H1 (cell line): ENCODE measurements at regions not wholly inside any gene's neighbourhood (a gene's known extent, or its start where the extent isn't known, plus 50 kb on each side); places are given as distances from the start of the nearest gene placed in this dataset.

Experiments
- CTCF ChIA-PET: fragments of 300-600 bp; sonication (Branson Sonifier 250); formaldehyde crosslinking; loops from one replicate; lab custom pipeline; 2021; ENCODE audit not compliant: partially characterized antibody; lab: Charles Lee
- POLR2A ChIA-PET: fragments of 300-600 bp; sonication (Branson Sonifier 250); formaldehyde crosslinking; loops from one replicate; lab custom pipeline; 2021; ENCODE audit warnings: inconsistent platforms; ENCODE audit not compliant: partially characterized antibody; lab: Charles Lee
- DNase-seq, 2 experiments: peaks; one replicate each; pipeline versions ENCODE4 v3.0.0 to v3.0.0-alpha.2; 2010 to 2022; ENCODE audit warnings: low spot score in 2 of 2, low read depth in 1 of 2, mixed read lengths in 1 of 2
- FAIRE-seq: peaks from 2 replicates; lab custom pipeline; 2011; peaks lifted over from hg19 to GRCh38; lab: Jason Lieb, UNC
- H2AFZ ChIP-seq: 2 replicates; pipeline ENCODE4 v1.8.1; 2012; ENCODE audit warnings: low read length, inconsistent platforms
- H2AK5ac ChIP-seq: 2 replicates; pipeline ENCODE4 v1.6.1; 2013; ENCODE audit warnings: low read depth, low read length
- H2BK120ac ChIP-seq: replicated peaks from 2 replicates; pipeline ENCODE3; 2013; ENCODE audit warnings: low read depth, low read length, inconsistent platforms
- H2BK12ac ChIP-seq: 2 replicates; pipeline ENCODE4 v1.6.1; 2013; ENCODE audit warnings: low read depth, low read length
- H2BK15ac ChIP-seq: 2 replicates; pipeline ENCODE4 v1.6.1; 2013; ENCODE audit warnings: low read length
- H2BK20ac ChIP-seq: 2 replicates; pipeline ENCODE4 v1.6.1; 2013; ENCODE audit warnings: low read length
- H2BK5ac ChIP-seq: 2 replicates; pipeline ENCODE4 v1.6.1; 2013; ENCODE audit warnings: low read depth, low read length
- H3K14ac ChIP-seq: 2 replicates; pipeline ENCODE4 v1.6.1; 2013; ENCODE audit warnings: inconsistent platforms; ENCODE audit not compliant: insufficient read length
- H3K18ac ChIP-seq: 2 replicates; pipeline ENCODE4 v1.6.1; 2013; ENCODE audit warnings: low read length; ENCODE audit errors: extremely low read depth
- H3K23ac ChIP-seq: 2 replicates; pipeline ENCODE4 v1.6.1; 2013; ENCODE audit warnings: inconsistent platforms; ENCODE audit not compliant: insufficient read length
- H3K23me2 ChIP-seq: 2 replicates; pipeline ENCODE4 v1.6.1; 2013; ENCODE audit warnings: low read depth, low read length
- H3K27ac ChIP-seq: 2 replicates; pipeline ENCODE4 v1.6.1; 2011; ENCODE audit warnings: low read depth, low read length, inconsistent platforms
- H3K27me3 ChIP-seq, 4 experiments: replicated peaks in 1 of 4; 1 replicate in 1 of 4; 2 replicates in 3 of 4; pipeline versions ENCODE4 v1.6.1 to v1.8.1; 2011 to 2013; ENCODE audit warnings: low read length in 3 of 4, mild to moderate bottlenecking in 3 of 4, inconsistent platforms in 2 of 4, mixed read lengths in 2 of 4, moderate library complexity in 1 of 4; ENCODE audit not compliant: control insufficient read depth in 3 of 4, insufficient read depth in 3 of 4; ENCODE audit errors: extremely low read depth in 1 of 4
- H3K36me3 ChIP-seq, 4 experiments: 2 replicates each; pipeline versions ENCODE4 v1.6.1 to v1.8.1; 2011 to 2013; ENCODE audit warnings: mild to moderate bottlenecking in 4 of 4, low read length in 3 of 4, moderate library complexity in 2 of 4, control low read depth in 1 of 4, inconsistent platforms in 1 of 4; ENCODE audit not compliant: insufficient read depth in 4 of 4, control insufficient read depth in 2 of 4
- H3K4ac ChIP-seq: replicated peaks from 2 replicates; pipeline ENCODE3; 2013; ENCODE audit warnings: low read length, low read depth, mixed read lengths, inconsistent platforms; ENCODE audit not compliant: insufficient read length
- H3K4me1 ChIP-seq, 4 experiments: replicated peaks in 1 of 4; 1 replicate in 1 of 4; 2 replicates in 3 of 4; pipeline versions ENCODE4 v1.6.1 to v1.8.1; 2011 to 2013; ENCODE audit warnings: low read length in 3 of 4, inconsistent platforms in 2 of 4, mixed read lengths in 1 of 4; ENCODE audit not compliant: insufficient read depth in 4 of 4, control insufficient read depth in 3 of 4
- H3K4me2 ChIP-seq, 2 experiments: 2 replicates each; pipeline versions ENCODE4 v1.6.1 to v1.8.1; 2011 to 2013; ENCODE audit warnings: low read depth in 2 of 2, low read length in 2 of 2, control low read depth in 1 of 2, inconsistent platforms in 1 of 2, mild to moderate bottlenecking in 1 of 2; ENCODE audit not compliant: insufficient read depth in 1 of 2
- H3K4me3 ChIP-seq, 4 experiments: fragments of 200-600, 300-600 bp in 1 of 4; sonication (generic), shearing (Covaris generic), sonication (Bioruptor Twin) in 1 of 4; 2 replicates each; pipeline versions ENCODE4 v1.5.1 to v1.8.1; 2011 to 2016; ENCODE audit warnings: low read length in 4 of 4, low read depth in 3 of 4, control low read depth in 2 of 4, inconsistent platforms in 2 of 4, mild to moderate bottlenecking in 2 of 4, mixed read lengths in 1 of 4, moderate library complexity in 1 of 4; ENCODE audit not compliant: insufficient read depth in 2 of 4; ENCODE audit errors: extremely low read depth in 1 of 4
- H3K56ac ChIP-seq: replicated peaks from 2 replicates; pipeline ENCODE3; 2013; ENCODE audit warnings: low read depth, mild to moderate bottlenecking, mixed read lengths, low read length, inconsistent platforms; ENCODE audit not compliant: insufficient read length
- H3K79me1 ChIP-seq: 2 replicates; pipeline ENCODE4 v1.6.1; 2013; ENCODE audit warnings: low read depth, low read length, control low read depth
- H3K79me2 ChIP-seq, 2 experiments: 2 replicates each; pipeline versions ENCODE4 v1.6.1 to v1.8.1; 2012 to 2013; ENCODE audit warnings: low read length in 2 of 2, mild to moderate bottlenecking in 2 of 2, inconsistent platforms in 1 of 2; ENCODE audit not compliant: insufficient read depth in 2 of 2, control insufficient read depth in 1 of 2
- H3K9ac ChIP-seq, 4 experiments: replicated peaks in 1 of 4; 1 replicate in 1 of 4; 2 replicates in 3 of 4; pipeline versions ENCODE4 v1.6.1 to v1.8.1; 2011 to 2013; ENCODE audit warnings: low read depth in 3 of 4, low read length in 3 of 4, control low read depth in 2 of 4, mild to moderate bottlenecking in 2 of 4, moderate library complexity in 2 of 4, inconsistent platforms in 1 of 4; ENCODE audit errors: extremely low read depth in 1 of 4
- H3K9me3 ChIP-seq, 2 experiments: 2 replicates each; pipeline versions ENCODE4 v1.6.1 to v1.8.1; 2012 to 2013; ENCODE audit warnings: mild to moderate bottlenecking in 2 of 2, moderate library complexity in 2 of 2, control low read depth in 1 of 2, inconsistent platforms in 1 of 2, low read depth in 1 of 2, low read length in 1 of 2, mixed read lengths in 1 of 2; ENCODE audit not compliant: insufficient read depth in 2 of 2
- H4K20me1 ChIP-seq, 2 experiments: replicated peaks in 1 of 2; 2 replicates each; pipeline versions ENCODE3 to v1.8.1; 2011 to 2013; ENCODE audit warnings: inconsistent platforms in 2 of 2, low read length in 2 of 2, mild to moderate bottlenecking in 1 of 2; ENCODE audit not compliant: insufficient read depth in 2 of 2, control insufficient read depth in 1 of 2
- H4K5ac ChIP-seq: 2 replicates; pipeline ENCODE4 v1.6.1; 2013; ENCODE audit warnings: low read length, low read depth, mixed read lengths, inconsistent platforms; ENCODE audit not compliant: insufficient read length
- H4K8ac ChIP-seq: 2 replicates; pipeline ENCODE4 v1.8.0; 2013; ENCODE audit warnings: mild to moderate bottlenecking, moderate library complexity, low read length, inconsistent platforms; ENCODE audit not compliant: insufficient read depth; ENCODE audit errors: extremely low read depth
- H4K91ac ChIP-seq: replicated peaks from 2 replicates; pipeline ENCODE3; 2013; ENCODE audit warnings: low read length, mixed read lengths, inconsistent platforms; ENCODE audit not compliant: insufficient read length
- SP4 ChIP-seq: IDR thresholded peaks from 2 replicates; pipeline ENCODE4 v1.6.1; 2012; ENCODE audit warnings: low read length, inconsistent platforms
- TEAD4 ChIP-seq: IDR thresholded peaks from 2 replicates; pipeline ENCODE4 v1.6.1; 2012; ENCODE audit warnings: low read depth, low read length, inconsistent platforms, mixed read lengths
- WGBS, 2 experiments: shearing (Covaris generic) in 1 of 2; methylation state at CpG; one replicate each; pipeline versions ENCODE4 v1.1.6 to v1.1.7; 2013 to 2015; ENCODE audit warnings: low lambda C conversion rate in 2 of 2, mixed read lengths in 2 of 2, inconsistent platforms in 1 of 2, low coverage in 1 of 2, missing lambda C conversion rate in 1 of 2; ENCODE audit not compliant: insufficient replicate concordance in 2 of 2, insufficient coverage in 1 of 2, insufficient read length in 1 of 2; ENCODE audit errors: extremely low coverage in 1 of 2, missing lambda C conversion rate in 1 of 2; 5-methylcytosine and 5-hydroxymethylcytosine counted together

- Histone ChIP-seq H4K5ac (no peak overlapping the region), H3K56ac (no peak overlapping the region), H2BK15ac (no peak overlapping the region), H3K18ac (no peak overlapping the region), H3K4me1 (no peaks in the 10 kb centered on the region), H3K4me3 (no peak overlapping the region), H3K4me2 (no peak overlapping the region), H3K36me3 (no peaks in the 10 kb centered on the region), H2BK120ac (no peak overlapping the region), H3K79me2 (no peaks in the 10 kb centered on the region), H3K23me2 (no peaks in the 10 kb centered on the region), H2BK5ac (no peak overlapping the region), H4K20me1 (no peaks in the 10 kb centered on the region), H2BK12ac (no peak overlapping the region), H4K8ac (no peak overlapping the region), H3K14ac (no peak overlapping the region), H2BK20ac (no peak overlapping the region), H4K91ac (no peak overlapping the region), H3K27me3 (no peaks in the 10 kb centered on the region), H3K27ac (no peak overlapping the region), H2AK5ac (no peak overlapping the region), H3K23ac (no peak overlapping the region), H3K9me3 (no peaks in the 10 kb centered on the region), H3K4ac (no peak overlapping the region), H3K79me1 (no peaks in the 10 kb centered on the region), H2AFZ (no peak overlapping the region), H3K9ac (no peak overlapping the region)
- CTCF ChIA-PET = interaction anchor here (1.2 to 1.9 kb wide), 3 partner anchors 9 to 167 kb away, joined by 3 to 4 read pairs (median 4); no protein-coding TSS in a partner anchor
- POLR2A ChIA-PET = no interaction called here
- TF ChIP-seq TEAD4 (no peak), SP4 (no peak)
- WGBS, 2 experiments = 82% methylated on average over 3 of the region's 3 CpGs; no CpG with 5 or more reads in 1 of the 2 experiments
- DNase-seq (no peak), FAIRE-seq (no peak)
These were observed 179.2 kb downstream of the NHLRC3 start for GRCh38 chr13:39217471-39217870.
